Inflammatory macrophage (primary cell): ENCODE measurements at regions not wholly inside any gene's neighbourhood (a gene's known extent, or its start where the extent isn't known, plus 50 kb on each side); places are given as distances from the start of the nearest gene placed in this dataset.
"Not testable (repeated sequence)": the region's sequence is repeated elsewhere in the genome, so short reads cannot be mapped to it uniquely, and the experiment has no call there.

ENCODE experiments used
- DNase-seq, 2 donors: peaks; one replicate each; pipeline ENCODE4 v3.0.0-alpha.2; 2020 to 2022

DNA sequence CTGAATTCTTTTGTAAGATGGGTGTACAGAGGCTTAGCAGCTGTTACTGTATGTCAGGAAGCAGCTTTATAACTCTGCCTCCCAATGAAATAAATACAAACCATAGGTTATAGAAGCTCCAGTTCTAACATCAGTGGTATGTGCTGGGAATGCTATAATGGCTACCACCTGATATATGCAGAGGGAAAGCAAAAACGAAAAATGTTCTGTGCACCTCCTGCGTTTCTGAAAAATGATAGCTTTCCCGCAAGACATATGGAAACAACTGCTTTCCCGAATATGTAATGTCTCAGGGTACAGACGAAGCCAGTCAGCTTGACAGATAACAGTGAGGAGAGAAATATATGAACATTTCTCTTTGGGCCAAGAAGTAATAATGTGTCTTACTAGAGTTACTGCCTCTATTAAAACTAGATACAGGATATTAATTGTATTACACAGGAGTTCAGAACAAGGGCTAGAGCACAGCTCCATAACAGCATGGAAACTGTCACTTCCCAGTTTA lies 517.0 kb upstream of the NRSN1 start:
- DNase-seq = no peak

DNA sequence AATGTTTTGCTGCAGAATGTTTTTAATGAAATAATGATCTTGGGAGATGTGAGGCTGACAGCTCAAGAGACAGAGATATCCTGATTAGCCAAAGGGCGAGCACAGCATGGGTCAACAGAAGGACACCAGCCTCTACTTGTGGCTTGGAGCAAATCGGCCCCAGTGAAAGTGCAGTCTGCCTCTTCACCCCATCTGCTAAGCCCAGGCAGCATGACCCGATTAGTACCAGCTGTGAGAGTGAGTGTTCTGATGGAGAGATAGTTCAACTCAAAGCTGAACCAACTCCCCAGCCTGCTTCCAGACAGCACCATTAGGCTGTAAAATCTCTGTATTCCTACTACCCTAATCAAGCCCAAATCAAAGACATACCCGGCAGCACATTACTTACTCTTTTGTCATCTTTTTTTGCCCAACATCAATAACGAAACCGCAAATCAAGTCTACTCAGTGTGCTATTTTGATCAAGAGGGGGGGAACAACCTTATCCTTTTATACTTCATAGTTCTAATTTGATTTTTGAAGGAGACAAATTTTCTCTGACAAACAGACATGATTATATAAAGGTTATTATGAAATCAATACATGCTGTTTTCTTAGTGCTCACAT lies 514.1 kb upstream of the NRSN1 start:
- DNase-seq = no peak

DNA sequence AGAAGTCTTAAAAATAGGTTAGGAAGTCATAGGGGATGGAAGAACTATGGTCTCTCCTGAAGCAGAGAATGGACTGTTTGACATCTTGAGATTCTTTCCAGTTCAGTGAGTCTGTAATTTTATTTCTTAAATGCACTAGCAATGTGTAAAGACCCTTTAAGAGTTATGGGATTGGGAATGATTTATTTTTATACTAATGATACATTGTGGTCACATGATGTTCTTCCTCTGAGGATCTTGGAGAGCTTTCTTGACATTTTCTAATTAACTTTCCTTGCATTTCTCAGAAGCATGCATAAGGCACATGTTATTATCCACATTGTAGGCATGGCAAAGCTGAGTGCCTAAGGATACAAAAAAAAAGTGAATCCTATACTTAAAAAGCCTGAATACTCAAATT lies 507.6 kb upstream of the NRSN1 start:
- DNase-seq = no peak

DNA sequence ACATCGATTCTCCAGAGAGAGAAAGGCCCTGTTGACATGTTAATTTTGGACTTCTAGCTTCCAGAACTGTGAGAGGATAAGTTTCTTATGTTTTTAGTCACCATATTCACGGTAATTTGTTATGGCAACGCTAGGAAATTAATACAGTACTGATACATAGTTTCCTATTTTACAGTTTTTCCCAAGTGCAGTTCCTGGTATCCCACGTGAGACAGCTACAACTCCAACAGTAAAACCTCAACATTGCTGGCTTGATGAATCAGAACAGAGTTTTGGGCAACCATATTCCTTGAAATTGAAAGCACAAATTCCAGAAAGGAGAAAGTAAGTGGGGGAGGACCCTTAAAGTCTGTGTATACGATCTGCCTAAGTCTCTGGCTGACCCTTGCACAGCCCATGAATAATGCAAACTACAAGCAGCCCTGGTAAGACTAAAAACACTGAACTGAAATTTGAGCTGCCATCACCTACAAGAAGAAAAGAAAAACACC lies 505.1 kb upstream of the NRSN1 start:
- DNase-seq = no peak

DNA sequence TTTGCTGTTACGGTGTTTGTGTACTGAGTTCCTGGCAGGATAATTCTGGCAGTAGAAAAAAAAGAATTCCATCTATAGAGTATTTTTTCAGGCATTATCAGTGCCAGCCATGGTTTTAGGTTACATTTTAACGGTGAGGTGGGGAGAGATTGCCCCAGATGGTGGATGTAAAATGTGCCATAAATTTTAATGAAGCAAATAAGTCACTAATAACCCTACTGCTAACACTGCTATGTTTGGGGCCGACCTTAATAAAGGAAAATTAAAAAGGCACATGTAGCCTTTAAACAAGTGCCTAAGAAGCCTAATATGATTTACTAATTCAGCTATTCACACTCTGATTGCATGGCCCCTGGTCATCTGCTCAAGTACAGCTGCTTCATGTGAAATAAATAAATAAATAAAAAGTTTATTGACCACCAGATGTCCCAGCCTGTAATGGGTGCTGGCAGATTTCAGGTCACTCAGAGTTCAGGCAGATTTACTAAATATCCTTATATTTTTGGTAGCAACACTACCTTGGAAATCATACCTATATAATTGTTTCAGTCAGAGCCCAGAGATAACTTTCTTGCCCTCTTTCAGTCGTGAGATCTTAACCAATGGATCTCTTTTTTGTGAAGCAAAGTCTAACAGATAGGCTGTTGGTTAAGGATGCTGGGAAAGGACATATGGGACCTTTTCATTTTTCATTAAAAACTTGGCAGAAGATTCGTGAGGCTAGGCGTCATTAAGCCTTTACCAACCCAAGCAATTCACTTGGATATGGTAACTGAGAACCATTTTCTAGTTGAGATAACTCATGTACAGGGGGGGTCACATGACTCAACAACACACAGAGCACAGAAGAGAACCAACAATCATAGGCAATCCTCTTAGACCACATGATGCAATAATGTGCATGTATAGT lies 495.0 kb upstream of the NRSN1 start:
- DNase-seq = no peak

DNA sequence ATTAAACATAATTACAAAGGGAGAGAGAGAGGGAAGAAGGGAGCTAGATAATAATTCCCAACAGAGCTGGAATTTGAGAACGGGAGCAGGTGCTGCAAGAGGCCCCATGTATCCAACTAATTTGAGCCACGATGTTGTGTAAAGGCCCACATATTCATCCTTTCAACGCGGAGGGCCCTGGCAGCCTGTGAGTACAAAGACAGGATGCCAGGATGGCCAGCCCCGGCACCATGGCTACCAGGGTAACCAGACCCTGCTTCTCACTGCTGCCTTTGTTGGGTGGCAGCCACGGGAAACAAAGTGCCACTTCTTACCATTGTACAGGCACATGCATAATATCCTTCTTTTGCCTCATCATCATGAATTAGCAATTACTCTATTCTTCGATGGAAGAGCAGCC lies 492.0 kb upstream of the NRSN1 start:
- DNase-seq = no peak

DNA sequence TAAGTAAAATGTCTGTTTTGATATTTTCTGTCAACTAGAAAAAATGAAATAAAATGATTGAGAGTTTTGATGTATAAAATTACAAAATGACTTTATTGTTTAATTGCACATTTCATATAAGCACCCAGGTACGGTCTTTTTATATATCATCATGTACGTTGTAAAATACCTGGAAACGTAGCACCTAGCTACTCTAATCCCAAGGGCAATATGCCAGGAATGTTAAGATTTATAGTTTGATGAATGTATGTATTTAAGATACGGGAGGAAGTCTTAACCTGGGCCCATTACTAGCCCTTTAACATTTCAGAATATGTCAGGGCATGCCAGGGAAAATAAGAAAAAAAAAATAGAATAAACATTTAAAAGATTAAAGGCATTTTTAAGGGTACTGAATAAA lies 490.9 kb upstream of the NRSN1 start:
- DNase-seq = no peak

DNA sequence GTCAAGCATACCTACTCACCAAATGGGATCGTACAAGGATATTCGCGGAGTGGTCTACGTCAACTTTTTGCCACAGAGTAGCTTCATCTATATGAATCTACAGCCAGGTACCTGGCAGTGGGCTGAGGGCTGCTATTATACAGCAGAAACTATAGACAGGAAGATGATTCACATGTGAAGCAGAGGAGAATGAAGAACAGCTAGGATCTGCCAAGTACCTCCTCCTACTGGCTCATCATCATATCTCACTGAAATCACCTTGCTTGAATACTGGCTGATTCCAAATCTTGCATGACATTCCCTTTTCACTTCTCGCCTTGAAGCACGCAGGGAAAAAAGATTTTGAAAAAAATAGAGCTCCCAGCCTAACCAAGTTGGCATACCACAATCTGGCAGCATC lies 488.7 kb upstream of the NRSN1 start:
- DNase-seq = no peak

DNA sequence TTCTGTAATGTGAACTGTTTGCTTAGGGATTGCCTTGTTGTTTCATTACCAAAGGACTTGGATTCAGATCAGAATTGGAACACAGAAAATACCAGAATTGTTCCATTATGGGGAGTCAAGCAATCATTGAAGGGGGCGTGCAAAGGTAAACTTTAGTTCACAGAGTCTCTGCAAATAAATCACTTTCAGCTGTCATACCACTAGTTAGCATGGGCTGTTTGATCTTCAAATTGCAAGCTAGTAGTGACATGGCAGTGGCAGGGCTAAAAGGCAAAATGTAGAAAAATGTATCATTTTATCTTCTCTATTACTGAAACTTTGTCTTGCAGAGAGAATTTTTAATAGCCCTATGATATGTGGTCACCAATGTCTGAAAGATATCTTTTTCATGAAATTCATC lies 483.2 kb upstream of the NRSN1 start:
- DNase-seq = no peak

DNA sequence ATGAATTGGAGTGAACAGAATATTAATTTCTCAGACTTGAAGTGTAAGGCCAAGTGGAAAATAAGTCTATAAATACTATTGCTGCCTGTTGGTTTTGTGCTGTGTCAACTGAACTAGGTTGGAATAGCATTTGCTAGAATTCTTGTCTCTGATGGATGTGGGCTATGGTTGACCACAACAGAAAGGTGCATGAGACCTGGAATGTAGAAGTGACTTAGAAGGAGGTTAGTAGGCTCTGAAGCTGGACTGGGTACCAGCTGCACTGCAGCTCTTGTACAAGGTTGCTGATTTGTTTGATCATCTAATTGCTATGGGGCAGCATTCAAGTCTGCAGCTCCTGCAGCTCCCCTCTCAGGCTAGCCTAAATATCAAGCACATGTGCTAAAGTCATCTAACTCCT lies 479.0 kb upstream of the NRSN1 start:
- DNase-seq = no peak

DNA sequence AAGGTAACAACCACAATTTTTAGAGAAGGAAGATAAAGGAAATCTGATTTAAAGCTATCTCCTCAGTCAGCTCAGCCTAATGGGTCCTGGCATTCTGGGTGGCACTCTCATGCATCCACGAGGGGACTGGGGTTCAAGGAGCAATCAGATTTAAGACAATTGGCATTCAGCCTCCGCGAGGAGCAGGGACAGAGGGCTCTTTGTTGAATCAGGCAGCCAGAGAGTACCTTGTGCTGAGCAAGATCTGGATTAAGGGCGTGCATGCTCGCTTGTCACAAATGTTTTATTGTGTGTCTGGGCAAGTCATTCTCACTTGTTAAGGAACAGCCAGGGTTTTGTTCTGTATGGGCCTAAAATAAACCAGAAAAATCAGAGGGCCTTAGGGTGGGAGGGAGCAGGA lies 475.3 kb upstream of the NRSN1 start:
- no peak for DNase-seq

DNA sequence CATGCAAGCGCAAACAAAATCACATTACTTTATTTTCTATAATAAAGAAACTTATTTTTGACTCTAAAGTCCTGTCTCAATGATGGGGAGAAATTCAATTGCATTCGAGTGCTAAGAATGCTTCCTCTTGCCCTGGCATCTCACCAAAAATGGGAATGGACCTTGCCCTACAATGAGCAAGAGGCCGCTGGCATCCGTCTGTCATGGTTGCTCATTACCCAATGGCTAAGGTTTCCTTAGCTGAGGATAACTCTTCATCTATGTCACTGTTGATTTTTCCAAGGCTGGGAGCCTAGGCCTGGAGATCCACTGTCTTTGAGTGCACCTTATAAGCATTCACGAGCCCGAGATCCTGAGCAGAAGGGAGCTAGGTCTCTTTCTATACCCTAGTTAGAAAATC lies 471.3 kb upstream of the NRSN1 start:
- no peak for DNase-seq

DNA sequence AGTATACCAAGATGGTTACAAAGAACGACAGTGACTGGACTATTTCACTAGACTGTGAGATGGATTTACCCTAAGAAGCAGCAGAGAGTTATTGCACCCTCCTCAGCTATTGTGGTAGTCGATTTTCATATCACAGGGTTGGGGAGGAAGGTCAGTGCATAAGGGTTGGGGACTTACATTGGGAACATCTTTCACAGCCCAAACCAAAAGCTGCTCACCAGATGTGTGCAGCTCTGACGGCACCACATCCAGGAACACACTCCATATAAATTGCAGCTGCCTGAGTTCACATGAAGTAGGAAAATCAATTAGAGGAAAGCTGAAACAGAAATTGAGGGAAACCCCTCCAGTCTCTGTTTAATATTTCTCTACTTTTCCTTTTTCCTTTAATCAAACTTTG lies 470.5 kb upstream of the NRSN1 start:
- DNase-seq = no peak

DNA sequence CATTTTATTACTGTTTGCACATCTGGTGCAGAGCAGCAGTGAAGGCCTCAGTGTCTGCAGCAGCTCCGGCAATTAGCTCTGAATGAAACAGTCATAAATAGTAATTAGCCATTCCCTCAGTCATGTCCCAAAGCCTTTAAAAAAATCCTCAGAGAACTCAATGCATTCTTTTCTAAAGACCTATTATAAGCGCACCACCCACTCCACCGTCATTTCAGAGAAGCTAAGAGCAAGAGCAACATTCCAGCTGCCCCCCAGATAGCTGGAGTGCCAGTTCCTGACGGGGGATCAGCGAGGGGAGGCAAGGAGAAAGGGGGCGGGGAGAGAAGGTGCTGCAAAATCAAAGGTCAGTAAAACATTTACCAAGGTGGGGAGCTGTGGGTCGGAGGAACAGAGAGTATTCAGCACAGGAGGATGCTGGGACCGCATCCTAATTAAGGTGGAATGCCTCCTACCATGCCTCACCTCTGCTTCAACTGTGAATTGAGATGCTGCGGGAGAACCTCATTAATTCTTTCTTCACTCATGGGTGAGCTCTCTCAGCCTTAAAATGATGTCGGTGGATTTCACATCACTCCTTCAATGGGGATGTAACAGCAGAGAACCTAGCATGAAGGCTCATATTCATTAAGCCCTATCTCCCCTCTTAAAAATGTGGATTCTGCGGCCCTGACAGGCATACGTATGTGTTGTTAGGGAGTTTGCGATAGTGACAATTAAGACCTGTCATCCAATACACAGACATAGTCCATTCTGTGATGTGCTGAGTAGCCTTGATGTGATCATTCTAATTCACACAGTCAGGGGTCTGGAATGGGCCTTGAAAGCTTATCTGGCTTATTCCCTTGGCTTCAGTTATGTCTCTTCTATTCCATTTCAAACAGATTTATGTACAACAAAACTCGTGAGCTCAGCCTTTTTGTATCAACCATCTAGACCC lies 469.5 kb upstream of the NRSN1 start:
- no peak for DNase-seq

DNA sequence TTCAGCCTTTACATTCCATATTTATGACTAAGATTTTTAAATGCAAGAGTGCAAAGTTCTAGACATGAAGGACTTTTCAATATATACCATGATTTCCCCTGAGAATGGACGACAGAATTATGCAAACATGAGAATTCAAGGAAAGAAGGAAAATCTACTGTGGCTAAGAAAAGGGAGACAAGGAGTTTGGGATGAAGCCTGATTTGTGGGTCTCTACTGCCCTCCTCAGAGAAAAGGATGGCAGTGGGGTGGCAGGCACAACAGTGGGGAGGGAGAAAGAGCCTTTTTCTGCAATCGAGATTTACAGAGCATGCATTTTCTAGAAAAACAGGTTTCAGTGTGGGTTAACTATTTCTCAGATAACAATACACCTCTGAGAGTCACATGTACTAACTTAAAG lies 466.9 kb upstream of the NRSN1 start:
- DNase-seq = no peak

DNA sequence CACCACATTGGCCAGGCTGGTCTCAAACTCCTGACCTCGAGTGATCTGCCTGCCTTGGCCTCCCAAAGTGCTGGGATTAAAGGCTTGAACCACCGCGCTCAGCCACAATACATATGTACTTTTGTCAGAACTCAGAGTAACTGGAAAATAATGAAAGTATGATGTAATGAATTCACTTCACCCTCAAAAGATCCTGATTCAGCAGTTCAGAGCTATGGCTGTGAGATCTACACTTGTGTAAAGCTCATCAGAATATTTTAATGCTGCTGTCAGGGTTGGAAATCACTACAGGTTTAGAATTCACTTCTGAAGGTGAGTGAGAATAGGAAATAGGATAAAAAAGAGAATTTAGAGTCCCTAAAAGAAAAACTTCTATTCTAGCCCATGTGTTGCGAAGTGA lies 464.5 kb upstream of the NRSN1 start:
- DNase-seq = no peak

DNA sequence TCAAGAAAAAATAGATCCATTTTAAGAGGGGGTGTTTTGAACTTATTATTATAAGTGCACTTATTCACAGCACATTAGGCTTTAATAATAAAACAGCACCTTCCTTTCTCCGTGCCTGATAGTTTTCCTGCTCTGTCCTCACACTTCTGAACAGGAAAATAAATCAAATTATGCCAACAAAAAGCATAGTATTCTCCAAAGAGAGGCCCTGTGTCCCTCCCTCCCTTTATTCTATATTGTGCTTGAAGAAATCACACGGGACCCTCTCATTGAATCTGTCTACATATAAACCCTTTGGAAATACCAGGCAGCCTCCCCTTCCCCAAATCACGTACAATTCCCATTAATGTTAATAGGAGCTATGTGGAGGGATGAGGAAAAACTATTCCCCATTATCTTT lies 462.9 kb upstream of the NRSN1 start:
- DNase-seq = no peak

DNA sequence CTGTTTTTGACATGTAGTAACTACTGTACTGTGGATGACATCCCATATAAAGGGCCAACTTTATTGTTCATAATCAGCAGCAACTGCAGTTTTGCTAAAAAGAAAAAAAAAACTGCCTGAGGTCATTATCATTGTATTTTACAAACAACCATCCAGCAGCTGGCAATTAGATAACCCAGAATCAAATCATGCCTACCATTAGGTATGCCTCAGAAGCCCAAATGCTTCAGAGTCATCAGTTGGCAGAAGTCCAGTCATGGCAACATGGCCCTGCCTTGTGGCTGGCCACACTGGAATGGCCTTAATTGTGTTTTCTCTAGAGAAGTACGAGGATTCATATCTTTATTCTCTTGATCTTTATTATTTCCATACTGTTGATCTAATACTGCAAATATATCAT lies 462.4 kb upstream of the NRSN1 start:
- no peak for DNase-seq

DNA sequence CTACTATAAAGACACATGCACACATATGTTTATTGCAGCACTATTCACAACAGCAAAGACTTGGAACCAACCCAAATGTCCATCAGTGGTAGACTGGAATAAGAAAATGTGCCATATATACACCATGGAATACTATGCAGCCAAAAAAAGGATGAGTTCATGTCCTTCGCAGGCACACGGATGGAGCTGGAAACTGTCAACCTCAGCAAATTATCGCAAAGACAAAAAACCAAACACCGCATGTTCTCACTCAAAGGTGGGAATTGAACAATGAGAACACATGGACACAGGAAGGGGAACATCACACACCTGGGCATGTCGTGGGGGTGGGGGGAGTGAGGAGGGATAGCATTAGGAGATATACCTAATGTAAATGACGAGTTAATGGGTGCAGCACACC lies 460.1 kb upstream of the NRSN1 start:
- not testable (repeated sequence) for DNase-seq

DNA sequence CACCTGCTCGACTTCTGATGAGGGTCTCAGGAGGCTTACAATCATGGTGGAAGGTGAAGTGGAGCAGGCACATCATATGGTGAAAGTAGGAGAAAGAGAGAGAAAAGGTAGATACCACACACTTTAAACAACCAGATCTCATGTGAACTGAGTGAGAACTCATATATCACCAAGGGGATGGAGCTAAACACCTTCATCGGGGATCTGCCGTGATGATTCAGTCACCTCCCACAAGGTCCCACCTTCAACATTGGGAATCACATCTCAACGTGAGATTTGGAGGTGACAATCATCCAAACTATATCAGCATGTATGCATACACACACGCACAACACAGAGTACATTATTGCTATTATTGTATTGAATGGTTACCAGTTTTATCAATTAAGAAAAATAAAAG lies 453.3 kb upstream of the NRSN1 start:
- no peak for DNase-seq

DNA sequence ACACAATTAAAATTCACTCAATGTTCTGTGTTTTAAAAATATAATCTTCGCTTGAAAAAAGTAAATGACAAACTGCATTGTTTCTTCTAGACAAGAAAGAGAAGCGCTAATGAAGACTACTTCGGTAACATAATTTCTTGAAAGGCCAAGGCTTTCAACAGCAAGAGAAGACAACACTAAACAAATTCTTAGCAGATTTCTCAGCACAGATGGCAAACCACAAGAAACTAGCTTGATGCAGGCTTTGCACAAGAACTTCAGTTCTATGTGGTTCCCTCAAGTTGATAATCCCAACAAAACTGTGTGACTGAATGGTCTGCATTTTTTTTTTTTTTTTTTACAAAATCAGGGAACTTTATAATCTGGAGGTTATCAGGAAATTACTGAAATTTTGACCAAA lies 447.4 kb upstream of the NRSN1 start:
- no peak for DNase-seq

DNA sequence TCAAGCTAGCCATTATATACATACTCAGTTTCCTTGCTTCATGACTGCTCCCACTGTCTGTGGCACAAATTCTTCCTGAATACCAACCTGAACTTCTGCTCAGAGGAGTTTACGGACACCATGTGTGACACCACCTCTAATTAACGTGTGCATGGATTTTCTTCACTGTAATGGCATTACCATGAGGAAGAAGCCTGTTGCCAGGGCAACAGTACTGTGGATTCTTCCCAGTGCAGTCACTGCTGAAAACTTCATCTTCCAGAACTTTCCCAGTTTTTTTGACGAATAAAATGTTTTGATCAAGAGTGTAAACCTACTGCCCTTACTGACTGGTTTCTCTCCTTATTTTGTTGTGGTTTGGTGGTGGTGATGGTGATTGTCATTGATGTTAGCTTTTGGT lies 444.3 kb upstream of the NRSN1 start:
- DNase-seq = no peak

DNA sequence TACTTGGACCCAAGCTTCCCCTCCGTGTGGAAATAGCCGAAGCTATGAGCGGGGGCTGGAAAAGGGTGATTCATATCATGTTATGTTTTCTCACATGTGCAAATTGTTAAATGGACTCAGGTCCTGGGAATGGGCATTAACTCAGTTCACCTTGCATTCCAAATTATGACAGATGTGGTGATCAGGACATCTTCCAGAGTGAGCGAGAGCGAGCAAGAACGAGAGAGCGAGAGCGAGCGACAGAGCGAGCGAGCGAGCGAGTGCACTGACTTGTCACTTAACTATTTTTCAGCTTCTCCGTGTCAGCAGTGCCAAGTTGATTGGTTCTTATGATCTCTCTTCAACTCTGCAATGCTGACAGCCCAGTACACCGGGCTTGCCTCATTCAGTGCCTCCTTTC lies 437.4 kb upstream of the NRSN1 start:
- DNase-seq = no peak
